Stimulated activated CD8-positive, alpha-beta memory T cell treated with anti-CD3 and anti-CD28 coated beads, Interleukin-4, amount 100 ng/mL, for 24 hours (primary cell): ENCODE measurements at regions not wholly inside any gene's neighbourhood (a gene's known extent, or its start where the extent isn't known, plus 50 kb on each side); places are given as distances from the start of the nearest gene placed in this dataset.
"Not testable (repeated sequence)": the region's sequence is repeated elsewhere in the genome, so short reads cannot be mapped to it uniquely, and the experiment has no call there.

Experiments
- DNase-seq: peaks from one replicate; pipeline ENCODE4 v3.0.0-alpha.2; 2020; ENCODE audit warnings: low read depth

DNA sequence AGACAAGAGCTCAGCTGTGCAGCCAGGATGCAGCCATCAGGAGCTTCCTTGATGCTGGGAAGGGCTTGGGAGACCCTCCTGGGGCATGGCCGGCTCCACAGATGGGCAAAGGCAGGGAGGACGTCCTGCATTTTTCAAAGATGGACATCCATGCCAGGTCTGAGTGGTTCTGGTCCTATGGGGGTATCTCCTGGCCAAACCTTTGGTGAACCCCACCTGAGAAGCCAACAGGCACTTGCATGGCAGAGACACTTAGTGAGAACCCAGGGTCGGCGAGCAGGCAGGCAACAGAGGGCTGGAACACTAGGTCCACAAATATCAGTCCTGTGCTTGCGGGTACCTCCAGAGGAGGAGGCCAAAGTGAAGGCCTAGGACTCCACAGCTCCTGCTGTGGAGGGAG is 70.0 kb downstream of the KCTD15 start:
- DNase-seq = no peak

- DNase-seq = no peak
Measured at GRCh38 chr19:33868076-33868735, 71.5 kb downstream of the KCTD15 start.

DNA sequence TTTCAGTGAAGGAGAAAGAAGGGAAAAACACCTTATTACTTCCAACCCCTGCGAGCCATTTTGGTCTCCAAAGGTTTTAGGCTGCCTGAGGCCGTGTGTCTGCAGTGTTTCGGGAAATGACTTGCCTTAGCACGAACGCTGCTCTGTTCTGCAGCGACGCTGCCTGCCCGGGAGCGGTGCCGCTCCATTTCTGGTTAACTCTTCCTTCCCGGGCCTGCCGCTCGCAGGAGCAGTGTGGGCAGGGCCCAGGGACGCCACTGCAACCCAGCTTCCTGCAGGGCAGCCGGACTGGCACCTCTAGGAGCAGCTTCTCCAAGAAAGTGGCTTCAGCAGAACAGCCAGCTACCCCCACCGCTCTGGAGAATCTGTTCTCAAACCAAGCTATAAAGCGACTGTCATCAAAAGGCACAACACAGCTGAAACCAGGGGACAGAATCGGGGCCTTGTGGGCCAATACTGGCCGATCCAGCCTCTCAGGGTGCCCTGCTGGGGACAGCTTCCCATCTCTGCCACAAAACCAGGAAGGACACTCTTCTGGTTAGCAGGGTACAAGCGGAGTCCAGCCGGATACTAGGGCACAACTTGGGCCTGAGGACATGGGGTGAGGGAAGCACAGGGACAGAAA is 72.2 kb downstream of the KCTD15 start:
- no peak for DNase-seq

DNA sequence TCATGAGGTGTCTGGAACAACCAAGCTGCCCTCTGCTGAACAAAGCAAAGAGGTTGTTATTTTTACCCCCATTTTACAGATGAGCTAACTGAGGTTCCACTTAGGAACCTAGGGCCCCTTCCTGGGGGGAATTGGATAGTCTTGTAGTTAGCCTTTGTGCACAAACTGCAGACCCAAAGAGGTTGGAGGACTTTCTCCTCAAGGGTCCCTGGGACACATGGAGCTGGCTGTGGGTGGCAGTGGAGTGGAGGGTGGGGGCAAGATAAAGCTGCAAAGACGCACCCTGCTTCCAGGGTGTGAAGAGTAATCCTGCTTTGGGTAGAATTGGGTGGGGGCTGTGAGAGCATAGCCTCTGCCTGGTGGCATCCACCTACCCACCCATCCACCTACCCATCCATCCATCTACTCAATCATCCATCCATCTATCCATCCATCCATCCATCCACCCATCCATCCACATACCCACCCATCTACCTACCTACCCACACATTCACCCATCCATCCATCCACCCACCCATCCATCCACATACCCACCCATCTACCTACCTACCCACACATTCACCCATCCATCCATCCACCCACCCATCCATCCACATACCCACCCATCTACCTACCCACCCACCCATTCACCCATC is 73.7 kb downstream of the KCTD15 start:
- not testable (repeated sequence) for DNase-seq

DNA sequence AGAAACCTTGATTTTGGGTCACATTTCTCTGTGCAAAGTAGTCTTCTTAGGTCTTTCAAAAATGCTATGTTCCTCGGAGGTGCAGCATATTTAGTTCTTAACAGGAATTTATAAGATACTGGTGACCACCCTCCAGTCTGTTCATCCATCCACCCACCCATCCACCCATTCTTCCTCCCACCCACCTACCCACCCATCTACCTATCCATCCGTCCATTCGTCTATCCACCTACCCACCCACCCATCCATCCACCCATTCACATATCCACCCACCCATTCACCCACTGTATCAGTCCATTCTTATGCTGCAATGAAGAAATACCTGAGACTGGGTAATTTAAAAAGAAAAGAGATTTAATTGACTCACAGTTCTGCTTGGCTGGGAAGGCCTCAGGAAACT is 74.9 kb downstream of the KCTD15 start:
- no peak for DNase-seq

DNA sequence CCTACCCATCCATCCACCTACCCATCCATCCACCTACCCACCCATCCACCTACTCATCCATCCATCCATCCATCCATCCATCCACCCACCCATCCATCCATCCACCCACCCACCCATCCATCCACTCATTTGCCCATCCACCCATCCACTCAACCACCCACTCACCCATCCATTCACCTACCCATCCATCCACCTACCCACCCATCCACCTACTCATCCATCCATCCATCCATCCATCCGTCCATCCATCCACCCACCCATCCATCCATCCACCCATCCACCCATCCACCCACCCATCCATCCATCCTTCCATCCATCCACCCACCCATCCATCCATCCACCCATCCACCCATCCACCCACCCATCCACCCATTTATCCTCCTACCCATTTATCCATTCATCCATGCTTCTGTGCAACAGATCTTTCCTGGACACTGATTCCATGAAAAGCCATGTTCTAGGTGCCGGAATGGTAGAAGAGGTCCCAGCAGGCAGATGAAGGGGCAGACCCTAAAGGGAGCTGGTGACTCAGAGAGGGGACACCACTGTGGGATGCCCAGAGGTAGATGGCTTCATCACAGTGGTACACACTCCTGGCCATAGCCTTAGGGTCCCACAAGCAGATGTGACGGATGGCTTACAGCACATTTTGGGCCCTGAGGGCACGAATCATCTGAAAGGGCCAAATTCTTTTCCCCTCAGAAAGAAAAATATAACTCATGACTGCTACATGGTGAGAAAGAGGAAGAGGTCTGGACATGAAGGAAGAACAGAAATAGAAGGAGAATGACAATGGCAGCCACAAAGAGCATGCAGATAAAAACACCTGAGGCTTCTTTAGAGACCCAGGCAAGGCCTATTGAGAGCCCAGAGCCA is 76.0 kb downstream of the KCTD15 start:
- no peak for DNase-seq

DNA sequence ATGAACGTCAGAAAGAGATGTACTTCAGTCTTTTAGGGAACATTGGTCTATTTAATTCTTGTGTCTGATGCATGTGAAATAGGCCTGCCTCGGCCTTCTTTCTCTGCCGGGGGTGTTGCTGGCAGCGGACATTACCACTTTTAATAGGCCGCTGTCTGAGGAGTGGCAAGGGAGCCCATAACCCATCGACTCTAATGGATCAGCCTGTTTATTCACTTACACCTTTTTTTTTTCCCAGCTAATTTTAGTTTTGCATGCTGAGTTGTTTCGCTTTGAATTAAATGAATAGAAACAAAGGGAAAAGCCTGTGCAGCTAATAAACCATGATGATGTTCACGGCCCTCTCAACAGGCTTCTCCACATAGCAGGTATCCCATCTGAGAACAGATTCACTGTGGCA is 78.4 kb downstream of the KCTD15 start:
- no peak for DNase-seq

- no peak for DNase-seq
Measured at GRCh38 chr19:33876192-33876591, 79.5 kb downstream of the KCTD15 start.

DNA sequence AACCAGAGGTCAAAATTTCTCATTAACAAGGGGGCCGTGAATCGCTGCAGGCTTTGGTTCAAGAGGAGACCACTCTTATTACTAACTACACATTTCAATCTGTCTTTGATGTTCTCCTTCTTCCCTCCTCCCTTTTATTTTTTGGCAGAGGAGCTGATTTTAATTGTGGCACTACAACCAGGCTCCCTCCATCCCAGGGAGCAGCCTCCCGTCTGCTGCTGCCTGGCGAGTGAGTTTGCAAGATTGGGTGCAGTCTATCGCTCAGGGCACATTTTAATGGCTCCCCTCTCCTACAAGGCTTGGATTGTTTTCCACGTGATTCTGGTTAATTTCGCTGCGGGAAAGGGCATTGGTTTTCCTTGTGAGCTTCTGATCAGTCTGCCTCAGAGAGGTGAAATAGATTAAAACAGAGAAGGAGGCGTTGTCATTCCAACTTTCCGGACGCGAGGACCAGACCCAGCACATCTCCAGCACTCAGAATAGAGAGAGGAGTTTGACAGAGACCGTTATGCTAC is 81.4 kb downstream of the KCTD15 start:
- DNase-seq = no peak

GRCh38 chr19:33878910-33879810 is 82.5 kb downstream of the KCTD15 start:
- DNase-seq = no peak

DNA sequence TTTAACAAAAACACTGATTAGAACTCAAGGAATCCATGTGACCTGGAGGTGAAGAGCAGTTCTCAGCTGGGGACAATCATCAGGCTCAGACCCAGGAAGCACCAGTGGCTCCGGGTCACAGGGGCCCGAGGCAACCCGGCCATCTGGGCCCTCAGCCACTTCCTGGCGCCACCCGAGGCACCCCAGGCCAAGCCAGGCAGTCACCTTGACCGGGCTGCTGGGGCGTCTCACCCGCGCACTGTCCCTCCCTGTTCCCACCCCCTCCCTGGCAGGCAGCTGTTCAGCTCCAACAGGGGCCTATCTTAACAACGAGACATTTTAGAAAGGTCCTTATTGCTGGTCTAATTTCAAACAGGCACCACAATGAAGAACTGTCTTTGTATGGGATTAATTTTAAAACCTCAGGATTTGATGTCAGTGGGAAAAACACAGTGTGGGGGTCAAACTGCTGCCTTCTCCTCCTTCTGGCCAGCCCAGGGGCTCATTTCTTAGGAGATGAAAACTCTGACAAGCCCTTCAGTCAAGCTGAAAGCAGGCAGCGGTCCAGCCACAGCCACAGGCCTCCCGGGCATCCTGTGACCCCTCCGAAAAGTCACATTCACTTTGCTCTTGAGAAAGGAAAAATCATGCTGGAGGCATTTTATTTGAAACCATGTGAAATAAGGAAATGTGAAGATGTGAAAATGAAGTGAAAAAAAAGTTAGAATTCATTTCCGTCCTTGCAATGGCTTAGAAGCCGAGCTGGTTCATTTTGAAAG is 83.3 kb downstream of the KCTD15 start:
- DNase-seq = no peak

DNA sequence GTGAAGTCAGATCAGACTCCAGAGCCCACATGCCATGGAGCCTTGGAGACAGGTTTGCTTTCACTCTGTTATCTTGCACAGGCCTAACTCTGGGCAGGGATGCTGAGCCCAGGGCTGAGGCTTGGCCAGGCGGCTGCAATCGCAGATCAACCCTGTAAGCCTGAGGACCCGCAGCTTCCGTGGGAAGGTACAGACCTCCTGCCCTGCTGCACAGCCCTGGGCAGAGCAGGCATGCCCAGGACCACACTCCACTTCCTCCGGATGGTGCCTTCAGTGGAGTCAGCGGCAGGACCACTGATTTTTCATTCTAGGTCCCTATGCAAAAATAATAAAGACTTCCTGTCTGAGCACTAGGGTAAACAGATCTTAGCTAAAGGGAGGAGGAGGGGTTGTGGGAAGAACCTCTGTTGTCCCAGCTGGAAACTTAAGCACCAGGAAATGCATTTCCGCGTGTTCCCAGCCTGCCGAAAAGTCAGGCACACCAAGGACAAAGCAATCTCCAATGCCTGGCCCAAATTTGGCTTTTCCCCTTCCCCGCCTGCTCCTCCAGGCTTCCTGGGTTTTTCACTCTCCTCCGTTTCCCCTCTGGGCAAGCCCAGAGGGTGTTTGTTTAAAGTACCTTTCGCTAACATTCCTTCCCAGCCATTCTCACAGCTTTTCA is 87.3 kb downstream of the KCTD15 start:
- no peak for DNase-seq

- DNase-seq = no peak
Measured at GRCh38 chr19:33885236-33885635, 88.6 kb downstream of the KCTD15 start.

GRCh38 chr19:33887891-33888290 is 91.2 kb downstream of the KCTD15 start:
- DNase-seq = no peak

DNA sequence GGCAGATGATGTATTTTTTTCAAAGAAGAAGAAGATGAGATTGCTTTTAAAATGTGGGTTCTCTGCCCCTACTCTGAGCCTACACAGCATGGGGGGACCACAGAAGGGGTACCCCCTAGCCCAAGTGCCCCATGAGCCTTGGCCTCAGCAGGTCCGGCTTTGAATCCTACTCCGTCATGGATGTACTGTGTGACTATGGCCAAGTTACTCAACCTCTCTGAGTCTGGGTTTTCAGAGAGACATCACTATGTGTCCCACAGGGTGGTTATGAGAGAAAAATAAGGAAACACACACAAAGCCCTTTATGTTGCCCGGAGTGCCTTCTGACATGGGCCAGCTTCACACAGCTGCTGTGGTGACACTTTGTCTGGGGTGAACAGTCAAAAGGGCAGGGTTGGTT is 92.0 kb downstream of the KCTD15 start:
- no peak for DNase-seq

DNA sequence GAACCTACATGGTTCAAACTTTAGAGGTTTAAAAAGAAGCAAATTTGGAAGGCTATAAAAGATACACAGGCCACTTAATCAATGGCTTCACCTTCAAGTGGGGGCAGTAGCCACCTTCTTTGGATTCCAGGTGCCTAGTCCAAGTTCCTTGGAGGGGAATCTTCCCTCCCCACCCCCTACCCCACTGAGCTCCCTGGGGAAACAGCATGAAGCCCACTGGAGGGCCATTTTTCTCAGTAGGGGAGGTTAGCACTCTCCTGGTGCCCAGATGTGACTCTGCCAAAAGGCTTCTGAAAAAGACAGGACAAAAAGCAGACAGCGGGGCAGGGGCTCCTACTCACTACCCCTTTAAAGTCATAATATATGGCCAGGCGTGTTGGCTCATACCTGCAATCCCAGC is 93.9 kb downstream of the KCTD15 start:
- no peak for DNase-seq

DNA sequence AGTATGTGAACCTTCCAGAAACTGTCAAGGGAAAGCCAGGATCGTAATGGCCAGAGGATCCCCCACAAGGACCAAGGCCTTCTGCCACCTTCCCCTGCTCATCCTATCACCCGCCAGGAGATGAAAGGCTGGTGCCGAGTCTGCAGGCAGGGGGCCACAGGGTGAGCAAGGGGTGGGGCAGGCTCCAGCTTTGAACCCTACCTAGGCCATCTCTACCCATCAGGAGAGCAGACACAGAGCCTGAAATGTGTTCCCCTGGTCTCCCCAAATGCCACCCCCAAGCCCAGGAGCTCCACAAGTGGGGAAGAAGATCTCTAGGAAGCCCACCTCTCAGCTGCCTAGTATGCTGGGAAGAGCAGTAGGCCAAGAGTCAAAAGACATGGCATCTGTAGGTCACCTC is 95.1 kb downstream of the KCTD15 start:
- DNase-seq = no peak

GRCh38 chr19:33894787-33895186 is 98.1 kb downstream of the KCTD15 start:
- no peak for DNase-seq

DNA sequence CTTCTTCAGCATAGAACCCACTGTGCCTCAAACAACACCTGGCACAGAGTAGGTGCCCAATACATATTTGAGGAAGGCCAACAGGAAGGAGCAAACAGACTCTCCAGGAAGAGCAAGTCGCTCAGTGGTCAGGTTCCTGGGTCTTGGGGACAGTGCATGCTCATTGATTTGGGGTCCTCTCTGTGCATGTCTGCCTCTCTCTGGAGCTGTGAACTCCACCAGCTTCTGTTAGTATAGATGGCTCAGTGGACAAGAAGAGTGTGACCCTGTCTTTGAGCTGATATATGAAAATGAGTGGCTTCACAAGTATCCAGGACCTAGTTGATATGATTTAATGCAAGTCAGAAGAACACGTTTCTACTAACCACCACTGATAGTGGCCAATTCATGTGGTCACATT is 98.7 kb downstream of the KCTD15 start:
- no peak for DNase-seq

GRCh38 chr19:33898062-33898677 is 101.5 kb downstream of the KCTD15 start:
- DNase-seq = no peak
